ENCODE measurements at regions not wholly inside any gene's neighbourhood (a gene's known extent, or its start where the extent isn't known, plus 50 kb on each side); places are given as distances from the start of the nearest gene placed in this dataset.

GRCh38 chr6:102458990-102459389, 1065.5 kb downstream of the GRIK2 start (continued):
- no peak for TF ChIP-seq ZNF532 (CRISPR knock-in tag; IDR thresholded peaks at IDR 0.05; ENCODE audit: borderline replicate concordance)
- TF ChIP-seq USF2 (CRISPR knock-in tag; IDR thresholded peaks at IDR 0.05) = no peak

- POLR2A ChIA-PET = no interaction called here
- H3K27ac Mint-ChIP-seq = no peak overlapping the region
- H3K36me3 Mint-ChIP-seq = no peaks in the 10 kb centered on the region
- no peak for ATAC-seq
- TF ChIP-seq ATF6 (CRISPR knock-in tag; IDR thresholded peaks at IDR 0.05) (no peak), ZNF671 (CRISPR knock-in tag; IDR thresholded peaks at IDR 0.05) (no peak), ZNF317 (CRISPR knock-in tag; IDR thresholded peaks at IDR 0.05; ENCODE audit: borderline replicate concordance, low read depth) (no peak), IRF1 (CRISPR knock-in tag; IDR thresholded peaks at IDR 0.05) (no peak), ZBTB43 (CRISPR knock-in tag; IDR thresholded peaks at IDR 0.05) (no peak), ZNF512 (CRISPR knock-in tag; IDR thresholded peaks at IDR 0.05; ENCODE audit: borderline replicate concordance) (no peak), ATF1 (CRISPR knock-in tag; IDR thresholded peaks at IDR 0.05) (no peak), CTCF (IDR thresholded peaks at IDR 0.05) (no peak), CBFB (CRISPR knock-in tag; IDR thresholded peaks at IDR 0.05; ENCODE audit: low read depth) (no peak), SP1 (CRISPR knock-in tag; conservative IDR thresholded peaks at IDR 0.05) (no peak), SMAD3 (CRISPR knock-in tag; IDR thresholded peaks at IDR 0.05; ENCODE audit: borderline replicate concordance) (no peak), PREB (CRISPR knock-in tag; IDR thresholded peaks at IDR 0.05; ENCODE audit: borderline replicate concordance) (no peak), NR1H2 (CRISPR knock-in tag; IDR thresholded peaks at IDR 0.05) (no peak), ELF4 (CRISPR knock-in tag; IDR thresholded peaks at IDR 0.05; ENCODE audit: low read depth) (no peak), ZMAT4 (CRISPR knock-in tag; IDR thresholded peaks at IDR 0.05) (no peak), ESRRA (CRISPR knock-in tag; IDR thresholded peaks at IDR 0.05; ENCODE audit: borderline replicate concordance) (no peak)
- CTCF ChIA-PET = no interaction called here
- no peak overlapping the region for H3K4me3 Mint-ChIP-seq
- H3K27me3 Mint-ChIP-seq (ENCODE audit: low read depth) = no peaks in the 10 kb centered on the region
- H3K9me3 Mint-ChIP-seq = no peaks in the 10 kb centered on the region
- H3K4me1 Mint-ChIP-seq = 0 out of 2 replicates have a peak, but pooled peaks cover 2% of the 10 kb centered on the region
- DNase-seq (ENCODE audit: low spot score) = no peak
Measured at GRCh38 chr6:102438171-102438570, 1044.7 kb downstream of the GRIK2 start.

Data from WTC11 (cell line).